H9 (cell line): ENCODE measurements at regions not wholly inside any gene's neighbourhood (a gene's known extent, or its start where the extent isn't known, plus 50 kb on each side); places are given as distances from the start of the nearest gene placed in this dataset.

Experiments used
- DNase-seq: peaks from one replicate; pipeline ENCODE4 v3.0.0-alpha.2; 2017
- H2AFZ ChIP-seq: one replicate; pipeline ENCODE4 v1.6.1; 2013; ENCODE audit warnings: mild to moderate bottlenecking, low read length, control low read depth, moderate library complexity
- H2AK5ac ChIP-seq: 2 replicates; pipeline ENCODE4 v1.6.1; 2013; ENCODE audit warnings: low read length, control low read depth, mixed read lengths; ENCODE audit not compliant: insufficient read length
- H2BK120ac ChIP-seq: one replicate; pipeline ENCODE4 v1.6.1; 2013; ENCODE audit warnings: low read depth, mild to moderate bottlenecking, low read length, control low read depth, inconsistent platforms; ENCODE audit not compliant: poor library complexity, severe bottlenecking
- H2BK12ac ChIP-seq: 2 replicates; pipeline ENCODE4 v1.6.1; 2013; ENCODE audit warnings: low read length, control low read depth, mixed read lengths, low read depth; ENCODE audit not compliant: insufficient read length
- H2BK15ac ChIP-seq: 2 replicates; pipeline ENCODE4 v1.6.1; 2013; ENCODE audit warnings: low read depth, low read length, control low read depth
- H2BK20ac ChIP-seq: one replicate; pipeline ENCODE4 v1.6.1; 2013; ENCODE audit warnings: low read depth, mild to moderate bottlenecking, low read length, control low read depth, inconsistent platforms; ENCODE audit not compliant: poor library complexity, severe bottlenecking
- H2BK5ac ChIP-seq: 2 replicates; pipeline ENCODE4 v1.6.1; 2013; ENCODE audit warnings: low read length, control low read depth, mixed read lengths; ENCODE audit not compliant: insufficient read length
- H3K14ac ChIP-seq: 2 replicates; pipeline ENCODE4 v1.6.1; 2013; ENCODE audit warnings: low read length, control low read depth; ENCODE audit not compliant: insufficient read depth
- H3K18ac ChIP-seq: 2 replicates; pipeline ENCODE4 v1.6.1; 2013; ENCODE audit warnings: low read depth, mild to moderate bottlenecking, mixed read lengths, low read length, control low read depth; ENCODE audit not compliant: insufficient read length
- H3K23ac ChIP-seq: 2 replicates; pipeline ENCODE4 v1.6.1; 2013; ENCODE audit warnings: low read length, control low read depth, mixed read lengths, low read depth; ENCODE audit not compliant: insufficient read length
- H3K23me2 ChIP-seq: 2 replicates; pipeline ENCODE4 v1.6.1; 2013; ENCODE audit warnings: low read depth, mild to moderate bottlenecking, mixed read lengths, low read length, control low read depth; ENCODE audit not compliant: insufficient read length, poor library complexity, severe bottlenecking
- H3K27ac ChIP-seq: 2 replicates; pipeline ENCODE4 v1.5.1; 2013; ENCODE audit warnings: low read length, control low read depth, mixed read lengths, low read depth; ENCODE audit not compliant: insufficient read length
- H3K27me3 ChIP-seq: 2 replicates; pipeline ENCODE4 v1.6.1; 2013; ENCODE audit warnings: low read length, control low read depth, inconsistent platforms; ENCODE audit not compliant: insufficient read depth
- H3K4ac ChIP-seq: 2 replicates; pipeline ENCODE4 v1.6.1; 2013; ENCODE audit warnings: low read depth, mild to moderate bottlenecking, control low read depth, inconsistent platforms, low read length, moderate library complexity
- H3K4me1 ChIP-seq: 2 replicates; pipeline ENCODE4 v1.6.1; 2013; ENCODE audit warnings: low read length, control low read depth, inconsistent platforms; ENCODE audit not compliant: insufficient read depth
- H3K4me2 ChIP-seq: 2 replicates; pipeline ENCODE4 v1.6.1; 2013; ENCODE audit warnings: low read length, control low read depth, mixed read lengths; ENCODE audit not compliant: insufficient read length, insufficient read depth
- H3K56ac ChIP-seq: 2 replicates; pipeline ENCODE4 v1.6.1; 2013; ENCODE audit warnings: low read depth, mild to moderate bottlenecking, mixed read lengths, low read length, control low read depth; ENCODE audit not compliant: insufficient read length
- H3K79me1 ChIP-seq: 2 replicates; pipeline ENCODE4 v1.6.1; 2013; ENCODE audit warnings: low read depth, mild to moderate bottlenecking, moderate library complexity, low read length, control low read depth, inconsistent platforms; ENCODE audit not compliant: insufficient read depth, poor library complexity, severe bottlenecking
- H3K79me2 ChIP-seq: 2 replicates; pipeline ENCODE4 v1.6.1; 2013; ENCODE audit warnings: low read length, control low read depth, inconsistent platforms; ENCODE audit not compliant: insufficient read depth
- H3K9ac ChIP-seq: 2 replicates; pipeline ENCODE4 v1.6.1; 2013; ENCODE audit warnings: low read length, control low read depth, mixed read lengths; ENCODE audit not compliant: insufficient read length; ENCODE audit errors: extremely low read depth
- H3K9me3 ChIP-seq: one replicate; pipeline ENCODE4 v1.6.1; 2013; ENCODE audit warnings: low read depth, low read length, inconsistent platforms; ENCODE audit not compliant: control insufficient read depth
- H3T11ph ChIP-seq: one replicate; pipeline ENCODE4 v1.6.1; 2013; ENCODE audit warnings: mild to moderate bottlenecking, low read length, control low read depth, inconsistent platforms
- H4K20me1 ChIP-seq: one replicate; pipeline ENCODE4 v1.6.1; 2013; ENCODE audit not compliant: control insufficient read depth, insufficient read length, insufficient read depth
- H4K5ac ChIP-seq: 2 replicates; pipeline ENCODE4 v1.6.1; 2013; ENCODE audit warnings: low read depth, mild to moderate bottlenecking, mixed read lengths, low read length, control low read depth; ENCODE audit not compliant: insufficient read length
- H4K8ac ChIP-seq: replicated peaks from 2 replicates; pipeline ENCODE4 v1.6.1; 2013; ENCODE audit warnings: low read length, control low read depth, mixed read lengths, low read depth; ENCODE audit not compliant: insufficient read length
- H4K91ac ChIP-seq: 2 replicates; pipeline ENCODE4 v1.6.1; 2013; ENCODE audit warnings: low read depth, mild to moderate bottlenecking, moderate library complexity, mixed read lengths, low read length, control low read depth; ENCODE audit not compliant: insufficient read length
- H3K27ac Mint-ChIP-seq, 3 experiments: 2 replicates in 2 of 3; 3 replicates in 1 of 3; pipeline ENCODE4 v1.8.0; 2020 to 2021; ENCODE audit warnings: mixed read lengths in 3 of 3, mild to moderate bottlenecking in 1 of 3, moderate library complexity in 1 of 3
- H3K27me3 Mint-ChIP-seq: 2 replicates; pipeline ENCODE4 v1.8.0; 2021; ENCODE audit warnings: low read depth, mild to moderate bottlenecking, moderate library complexity, mixed read lengths
- H3K36me3 Mint-ChIP-seq, 3 experiments: 2 replicates in 2 of 3; 3 replicates in 1 of 3; pipeline ENCODE4 v1.8.0; 2020 to 2021; ENCODE audit warnings: low read depth in 3 of 3, mixed read lengths in 3 of 3; ENCODE audit not compliant: insufficient read depth in 1 of 3
- H3K4me1 Mint-ChIP-seq, 2 experiments: 2 replicates each; pipeline ENCODE4 v1.8.0; 2020; ENCODE audit warnings: mixed read lengths in 2 of 2
- H3K4me3 Mint-ChIP-seq, 2 experiments: 2 replicates in 1 of 2; 3 replicates in 1 of 2; pipeline ENCODE4 v1.8.0; 2020 to 2021; ENCODE audit warnings: mild to moderate bottlenecking in 2 of 2, mixed read lengths in 2 of 2, moderate library complexity in 1 of 2
- H3K9me3 Mint-ChIP-seq, 2 experiments: 2 replicates in 1 of 2; 3 replicates in 1 of 2; pipeline ENCODE4 v1.8.0; 2020; ENCODE audit warnings: mild to moderate bottlenecking in 2 of 2, mixed read lengths in 2 of 2, moderate library complexity in 1 of 2
- CTCF ChIP-seq: fragments of 200-600 bp; sonication (generic); conservative IDR thresholded peaks from 3 replicates; pipeline ENCODE4 v1.8.0; 2021; ENCODE audit warnings: antibody characterized with exemption, mild to moderate bottlenecking
- WGBS: extraction: QIAGEN DNeasy Blood & Tissue Kit; methylation state at CpG from one replicate; pipeline ENCODE4 v1.1.7; 2013; ENCODE audit warnings: missing lambda C conversion rate, low lambda C conversion rate, mixed read lengths; ENCODE audit not compliant: insufficient read length; ENCODE audit errors: extremely low coverage; 5-methylcytosine and 5-hydroxymethylcytosine counted together

GRCh38 chr14:42441615-42442014, 834.9 kb downstream of the LRFN5 start:
- Histone ChIP-seq H2BK120ac (no peak overlapping the region), H3K9ac (no peak overlapping the region), H3K4me1 (no peaks in the 10 kb centered on the region), H3K4ac (no peak overlapping the region), H3T11ph (no peak overlapping the region), H4K20me1 (no peaks in the 10 kb centered on the region), H3K27me3 (no peaks in the 10 kb centered on the region), H3K23ac (no peak overlapping the region), H4K8ac (no peak overlapping the region), H4K91ac (no peak overlapping the region), H3K14ac (no peak overlapping the region), H2BK20ac (no peak overlapping the region), H3K56ac (no peak overlapping the region), H2BK15ac (no peak overlapping the region), H3K79me1 (no peaks in the 10 kb centered on the region), H3K27ac (no peak overlapping the region), H2BK12ac (no peak overlapping the region), H3K79me2 (no peaks in the 10 kb centered on the region), H2AK5ac (no peak overlapping the region), H3K9me3 (no peaks in the 10 kb centered on the region), H3K4me2 (no peak overlapping the region), H3K23me2 (no peaks in the 10 kb centered on the region), H4K5ac (no peak overlapping the region), H3K18ac (no peak overlapping the region), H2AFZ (no peak overlapping the region), H2BK5ac (no peak overlapping the region)
- no peaks in the 10 kb centered on the region for H3K27me3 Mint-ChIP-seq
- no peak for TF ChIP-seq CTCF
- peaks cover 0 to 2% of the 10 kb centered on the region in 2 experiments; a peak in 2 of 4 replicates for H3K4me1 Mint-ChIP-seq
- H3K36me3 Mint-ChIP-seq: no peaks in the 10 kb centered on the region
- no peak overlapping the region for H3K27ac Mint-ChIP-seq
- no peaks in the 10 kb centered on the region for H3K9me3 Mint-ChIP-seq
- H3K4me3 Mint-ChIP-seq: no peak overlapping the region
- no CpG with 5 or more reads among the region's 2 CpGs for WGBS
- no peak for DNase-seq
